ENCODE measurements at regions not wholly inside any gene's neighbourhood (a gene's known extent, or its start where the extent isn't known, plus 50 kb on each side); places are given as distances from the start of the nearest gene placed in this dataset.

GRCh38 chr19:30277941-30278881 is 94.0 kb upstream of the ZNF536 start:
- WGBS, 2 donors, result 69 to 75% methylated on average over 13 to 15 of the region's 16 CpGs
- Histone ChIP-seq H3K4me3 (no peak overlapping the region), H3K4me1 (peaks cover 0 to 5% (median 0%) of the 10 kb centered on the region in 3 donors), H3K9me3 (peaks cover 0 to 5% (median 0%) of the 10 kb centered on the region in 3 donors), H3K27me3 (peaks cover 0 to 10% (median 0%) of the 10 kb centered on the region in 4 donors), H3K36me3 (no peaks in the 10 kb centered on the region), H3K27ac (no peak overlapping the region)
- TF ChIP-seq CTCF (IDR thresholded peaks at IDR 0.05), result no peak
- TF ChIP-seq POLR2A (IDR thresholded peaks at IDR 0.05), result no peak
- no peak for DNase-seq
- intact Hi-C loops (cut with DNase I), result no loop called here

- H3K4me1 ChIP-seq, result peaks cover 0 to 5% (median 0%) of the 10 kb centered on the region in 3 donors
- no peak overlapping the region for H3K4me3 ChIP-seq
- no peak overlapping the region for H3K27ac ChIP-seq
- no peaks in the 10 kb centered on the region for H3K9me3 ChIP-seq
- DNase-seq, result no peak
- intact Hi-C loops (cut with DNase I), result no loop called here
- H3K27me3 ChIP-seq, result peaks cover 0 to 10% (median 0%) of the 10 kb centered on the region in 4 donors
- no peaks in the 10 kb centered on the region for H3K36me3 ChIP-seq
- 89 to 94% methylated on average over 9 of the region's 9 CpGs for WGBS, 2 donors
- TF ChIP-seq CTCF (IDR thresholded peaks at IDR 0.05), result no peak
- TF ChIP-seq POLR2A (IDR thresholded peaks at IDR 0.05), result no peak
These were observed 93.3 kb upstream of the ZNF536 start for GRCh38 chr19:30278882-30279254.

GRCh38 chr19:30280018-30280417 is 92.2 kb upstream of the ZNF536 start:
- H3K36me3 ChIP-seq, result no peaks in the 10 kb centered on the region
- no peak overlapping the region for H3K27ac ChIP-seq
- TF ChIP-seq CTCF (IDR thresholded peaks at IDR 0.05) (no peak), POLR2A (IDR thresholded peaks at IDR 0.05) (no peak)
- H3K9me3 ChIP-seq, result no peaks in the 10 kb centered on the region
- H3K4me1 ChIP-seq, result peaks cover 0 to 5% (median 0%) of the 10 kb centered on the region in 3 donors
- WGBS, 2 donors, result 72 to 75% methylated on average over 6 of the region's 6 CpGs
- intact Hi-C loops (cut with DNase I), result no loop called here
- peaks cover 0 to 10% (median 0%) of the 10 kb centered on the region in 4 donors for H3K27me3 ChIP-seq
- no peak overlapping the region for H3K4me3 ChIP-seq
- no peak for DNase-seq

GRCh38 chr19:30281906-30282305 is 90.3 kb upstream of the ZNF536 start:
- H3K4me3 ChIP-seq, result no peak overlapping the region
- intact Hi-C loops (cut with DNase I), result no loop called here
- H3K27me3 ChIP-seq, result peaks cover 0 to 10% (median 0%) of the 10 kb centered on the region in 4 donors
- H3K4me1 ChIP-seq, result no peaks in the 10 kb centered on the region
- H3K36me3 ChIP-seq, result no peaks in the 10 kb centered on the region
- no peak for DNase-seq
- 70% methylated on average over 7 of the region's 7 CpGs; no CpG with 5 or more reads in 1 of the 2 donors for WGBS, 2 donors
- TF ChIP-seq CTCF (IDR thresholded peaks at IDR 0.05), result no peak
- no peak for TF ChIP-seq POLR2A (IDR thresholded peaks at IDR 0.05)
- H3K9me3 ChIP-seq, result no peaks in the 10 kb centered on the region
- no peak overlapping the region for H3K27ac ChIP-seq

- Histone ChIP-seq H3K9me3 (no peaks in the 10 kb centered on the region), H3K27me3 (peaks cover 0 to 10% (median 0%) of the 10 kb centered on the region in 4 donors), H3K27ac (no peak overlapping the region), H3K4me3 (no peak overlapping the region), H3K36me3 (no peaks in the 10 kb centered on the region), H3K4me1 (no peaks in the 10 kb centered on the region)
- intact Hi-C loops (cut with DNase I), result no loop called here
- WGBS, 2 donors, result 59 to 62% methylated on average over 2 of the region's 2 CpGs
- no peak for DNase-seq
- TF ChIP-seq POLR2A (IDR thresholded peaks at IDR 0.05), result no peak
These were observed 88.6 kb upstream of the ZNF536 start for GRCh38 chr19:30283556-30283955.

Measured in esophagus squamous epithelium (tissue), 5 donors.